Colonic mucosa (tissue), 4 donors: ENCODE measurements at regions not wholly inside any gene's neighbourhood (a gene's known extent, or its start where the extent isn't known, plus 50 kb on each side); places are given as distances from the start of the nearest gene placed in this dataset.
"Not testable (repeated sequence)": the region's sequence is repeated elsewhere in the genome, so short reads cannot be mapped to it uniquely, and the experiment has no call there.

Source experiments
- DNase-seq: peaks from one replicate; pipeline ENCODE4 v3.0.0-alpha.2; 2020
- H3K27ac ChIP-seq: fragments of 200-600 bp; one replicate; pipeline ENCODE4 v1.8.0; 2021
- H3K27me3 ChIP-seq: fragments of 200-600 bp; one replicate; pipeline ENCODE4 v1.8.0; 2021
- H3K36me3 ChIP-seq: fragments of 200-600 bp; one replicate; pipeline ENCODE4 v1.8.0; 2021
- H3K4me1 ChIP-seq: fragments of 200-600 bp; one replicate; pipeline ENCODE4 v1.8.0; 2021; ENCODE audit warnings: mild to moderate bottlenecking
- H3K4me3 ChIP-seq: fragments of 200-600 bp; one replicate; pipeline ENCODE4 v1.8.0; 2021
- H3K9ac ChIP-seq, 2 donors: one replicate each; pipeline ENCODE4 v1.7.0; 2013; ENCODE audit warnings: control low read depth in 2 of 2, low read depth in 2 of 2, low read length in 2 of 2
- H3K9me3 ChIP-seq: fragments of 200-600 bp; one replicate; pipeline ENCODE4 v1.8.0; 2021
- intact Hi-C: fragments of 100-400 bp; cut with DNase I; formaldehyde crosslinking; loops from one replicate; pipeline ENCODE4 v1.14.1; 2022
- TF ChIP-seq, protein P1 (sequence below): fragments of 200-600 bp; IDR thresholded peaks from one replicate; pipeline ENCODE4 v1.8.0; 2022; ENCODE audit warnings: antibody characterized with exemption, mild to moderate bottlenecking
- donor health status: healthy.
- donor health status: DM: no; HTN: no; CAD: no.
- donor health status: DM: no; HTN: no; CAD: no.

DNA sequence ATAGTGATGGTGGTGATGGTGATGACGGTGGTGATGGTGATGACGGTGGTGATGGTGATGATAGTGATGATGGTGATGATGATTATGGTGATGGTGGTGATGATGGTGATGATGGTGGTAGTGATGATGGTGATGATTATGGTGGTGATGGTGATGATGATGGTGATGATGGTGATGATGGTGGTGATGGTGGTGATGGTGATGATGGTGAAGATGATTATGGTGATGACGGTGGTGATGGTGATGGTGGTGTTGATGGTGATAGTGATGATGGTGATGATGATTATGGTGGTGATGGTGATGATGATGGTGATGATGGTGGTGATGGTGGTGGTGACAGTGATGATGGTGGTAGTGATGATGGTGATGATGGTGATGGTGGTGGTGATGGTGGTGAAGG lies 149.2 kb upstream of the IRX1 start:
- no peak for DNase-seq
- Histone ChIP-seq H3K9me3 (no peaks in the 10 kb centered on the region), H3K4me3 (no peak overlapping the region), H3K36me3 (no peaks in the 10 kb centered on the region), H3K27ac (no peak overlapping the region), H3K4me1 (no peaks in the 10 kb centered on the region), H3K27me3 (no peaks in the 10 kb centered on the region), H3K9ac (no peak overlapping the region)
- TF ChIP-seq, protein P1, sequence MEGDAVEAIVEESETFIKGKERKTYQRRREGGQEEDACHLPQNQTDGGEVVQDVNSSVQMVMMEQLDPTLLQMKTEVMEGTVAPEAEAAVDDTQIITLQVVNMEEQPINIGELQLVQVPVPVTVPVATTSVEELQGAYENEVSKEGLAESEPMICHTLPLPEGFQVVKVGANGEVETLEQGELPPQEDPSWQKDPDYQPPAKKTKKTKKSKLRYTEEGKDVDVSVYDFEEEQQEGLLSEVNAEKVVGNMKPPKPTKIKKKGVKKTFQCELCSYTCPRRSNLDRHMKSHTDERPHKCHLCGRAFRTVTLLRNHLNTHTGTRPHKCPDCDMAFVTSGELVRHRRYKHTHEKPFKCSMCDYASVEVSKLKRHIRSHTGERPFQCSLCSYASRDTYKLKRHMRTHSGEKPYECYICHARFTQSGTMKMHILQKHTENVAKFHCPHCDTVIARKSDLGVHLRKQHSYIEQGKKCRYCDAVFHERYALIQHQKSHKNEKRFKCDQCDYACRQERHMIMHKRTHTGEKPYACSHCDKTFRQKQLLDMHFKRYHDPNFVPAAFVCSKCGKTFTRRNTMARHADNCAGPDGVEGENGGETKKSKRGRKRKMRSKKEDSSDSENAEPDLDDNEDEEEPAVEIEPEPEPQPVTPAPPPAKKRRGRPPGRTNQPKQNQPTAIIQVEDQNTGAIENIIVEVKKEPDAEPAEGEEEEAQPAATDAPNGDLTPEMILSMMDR: no peak
- intact Hi-C loops: no loop called here

DNA sequence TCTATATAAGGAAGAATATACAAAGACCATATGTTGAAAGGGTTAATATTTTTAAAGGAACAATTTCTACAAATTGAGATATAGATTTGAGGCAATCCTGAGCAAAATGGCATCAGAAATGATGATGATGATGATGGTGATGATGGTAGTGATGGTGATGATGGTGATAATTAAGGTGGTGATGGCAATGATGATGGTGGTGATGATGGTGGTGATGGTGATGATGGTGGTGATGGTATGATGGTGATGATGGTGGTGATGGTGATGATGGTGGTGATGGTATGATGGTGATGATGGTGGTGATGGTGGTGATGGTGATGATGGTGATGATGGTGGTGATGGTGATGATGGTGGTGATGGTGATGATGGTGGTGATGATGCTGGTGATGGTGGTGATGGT lies 150.1 kb upstream of the IRX1 start:
- intact Hi-C loops: not testable (repeated sequence)

DNA sequence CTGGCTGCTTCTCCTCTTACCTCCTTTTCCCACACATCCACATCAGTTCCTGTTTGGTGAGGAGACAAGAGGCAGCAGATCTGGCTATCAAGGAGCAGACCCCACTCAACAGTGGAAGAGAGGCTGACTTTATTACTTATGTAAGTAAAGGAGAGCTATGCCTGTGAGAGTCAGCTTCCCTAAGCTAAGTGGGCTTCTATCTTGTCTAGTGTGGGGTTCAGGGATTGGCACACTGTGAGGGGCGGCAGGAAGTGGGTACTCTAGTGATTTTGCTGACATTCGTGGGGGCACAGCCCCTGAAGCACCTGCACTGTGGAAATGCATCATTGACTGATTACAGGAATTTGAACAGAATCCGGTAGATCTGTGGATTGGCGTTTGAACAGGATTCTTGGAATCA lies 163.5 kb upstream of the IRX1 start:
- intact Hi-C loops: no loop called here
- H3K27me3 ChIP-seq: no peaks in the 10 kb centered on the region

More for the DNA sequence above, 150.1 kb upstream of the IRX1 start:
- H3K27me3 ChIP-seq, H3K27ac ChIP-seq, DNase-seq, H3K9me3 ChIP-seq, H3K4me1 ChIP-seq, H3K9ac ChIP-seq, H3K36me3 ChIP-seq, H3K4me3 ChIP-seq: not testable (repeated sequence)

DNA sequence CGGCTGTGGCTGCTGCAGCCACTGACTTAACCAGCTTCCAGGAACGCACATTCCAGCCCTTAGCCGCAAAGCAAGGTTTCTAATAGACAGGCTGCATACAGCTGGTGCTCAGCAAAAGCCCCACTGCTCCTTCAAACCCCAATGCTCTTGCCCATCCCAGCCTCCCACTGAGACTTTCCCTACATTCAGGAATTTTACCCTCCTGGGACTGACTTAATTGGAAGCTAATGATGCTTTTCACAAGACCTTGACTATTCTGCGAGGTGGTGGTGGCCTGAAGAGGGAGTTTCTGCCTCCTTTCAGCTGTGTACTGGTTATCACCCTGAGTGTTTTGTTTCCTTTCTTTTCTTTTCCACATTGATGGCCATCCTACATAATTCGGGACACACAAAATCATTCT lies 164.9 kb upstream of the IRX1 start:
- Histone ChIP-seq H3K27ac (no peak overlapping the region), H3K9me3 (no peaks in the 10 kb centered on the region), H3K9ac (no peak overlapping the region), H3K4me3 (no peak overlapping the region), H3K36me3 (no peaks in the 10 kb centered on the region), H3K27me3 (no peaks in the 10 kb centered on the region), H3K4me1 (no peaks in the 10 kb centered on the region)
- no peak for DNase-seq
- TF ChIP-seq, protein P1: no peak
- intact Hi-C loops: no loop called here

More for the DNA sequence above, 163.5 kb upstream of the IRX1 start:
- Histone ChIP-seq H3K9me3 (no peaks in the 10 kb centered on the region), H3K36me3 (no peaks in the 10 kb centered on the region), H3K4me1 (no peaks in the 10 kb centered on the region), H3K4me3 (no peak overlapping the region), H3K27ac (no peak overlapping the region), H3K9ac (no peak overlapping the region)
- DNase-seq: no peak
- TF ChIP-seq, protein P1: no peak

DNA sequence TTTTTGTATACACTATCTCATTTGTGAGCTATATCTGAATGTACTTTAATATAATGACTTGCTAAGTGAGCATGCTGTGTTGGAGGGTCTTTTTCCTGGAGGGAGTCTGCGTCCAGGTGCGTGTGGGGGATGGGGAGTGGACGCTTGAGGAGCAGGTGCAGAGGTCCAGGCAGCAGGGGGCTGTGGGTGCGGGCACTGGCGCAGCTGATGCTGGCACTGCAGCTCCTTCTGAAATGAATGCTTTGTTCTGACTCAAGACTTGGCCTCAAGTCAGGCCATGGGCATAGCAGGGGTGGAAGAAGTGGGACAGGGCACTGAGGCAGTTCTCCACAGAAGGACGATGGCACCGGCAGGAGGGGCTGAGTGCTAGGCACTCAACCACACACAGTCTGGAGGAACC lies 165.7 kb upstream of the IRX1 start:
- Histone ChIP-seq H3K4me1 (no peaks in the 10 kb centered on the region), H3K36me3 (no peaks in the 10 kb centered on the region), H3K27me3 (no peaks in the 10 kb centered on the region), H3K9ac (no peak overlapping the region), H3K27ac (no peak overlapping the region), H3K4me3 (no peak overlapping the region), H3K9me3 (no peaks in the 10 kb centered on the region)
- DNase-seq: no peak
- intact Hi-C loops: no loop called here
- TF ChIP-seq, protein P1: no peak

DNA sequence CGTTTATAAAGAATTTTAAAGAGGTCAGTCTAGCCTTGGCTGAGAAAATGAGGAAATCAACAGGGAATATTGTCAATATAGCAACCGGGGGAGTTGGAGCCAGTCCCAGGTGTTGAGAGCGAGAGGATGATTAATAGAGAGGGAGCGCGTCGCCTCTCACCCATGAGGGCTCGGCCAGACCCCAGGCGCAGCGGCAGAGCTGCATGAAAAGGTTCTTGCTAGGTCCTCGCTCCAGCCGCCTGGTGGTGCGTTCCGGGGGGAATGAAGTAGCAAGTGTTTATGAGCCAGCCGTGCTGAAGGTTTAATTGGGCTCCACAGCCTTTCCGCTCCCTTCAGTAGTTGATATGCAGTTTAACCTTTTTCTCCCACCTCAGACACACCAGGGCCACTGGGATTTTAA lies 167.3 kb upstream of the IRX1 start:
- intact Hi-C loops: no loop called here
- H3K27ac ChIP-seq: no peak overlapping the region
- TF ChIP-seq, protein P1: no peak
- H3K4me1 ChIP-seq: no peaks in the 10 kb centered on the region
- H3K9ac ChIP-seq: no peak overlapping the region
- no peaks in the 10 kb centered on the region for H3K36me3 ChIP-seq
- no peaks in the 10 kb centered on the region for H3K27me3 ChIP-seq
- DNase-seq: no peak
- no peaks in the 10 kb centered on the region for H3K9me3 ChIP-seq
- H3K4me3 ChIP-seq: no peak overlapping the region
